GM18951 (cell line): ENCODE measurements at regions not wholly inside any gene's neighbourhood (a gene's known extent, or its start where the extent isn't known, plus 50 kb on each side); places are given as distances from the start of the nearest gene placed in this dataset.

Experiments
- POLR2A ChIP-seq: IDR thresholded peaks from 4 replicates; pipeline ENCODE4 v1.6.1; 2011; ENCODE audit warnings: mild to moderate bottlenecking; ENCODE audit not compliant: insufficient read length, insufficient read depth; ENCODE audit errors: extremely low read depth
- in situ Hi-C: fragments of 300-500 bp; cut with MboI; formaldehyde crosslinking; loops from one replicate; pipeline ENCODE4 v1.12.0; 2022; ENCODE audit warnings: low sequenced_read_pairs, mixed read lengths, inconsistent platforms; ENCODE audit not compliant: unreplicated experiment

DNA sequence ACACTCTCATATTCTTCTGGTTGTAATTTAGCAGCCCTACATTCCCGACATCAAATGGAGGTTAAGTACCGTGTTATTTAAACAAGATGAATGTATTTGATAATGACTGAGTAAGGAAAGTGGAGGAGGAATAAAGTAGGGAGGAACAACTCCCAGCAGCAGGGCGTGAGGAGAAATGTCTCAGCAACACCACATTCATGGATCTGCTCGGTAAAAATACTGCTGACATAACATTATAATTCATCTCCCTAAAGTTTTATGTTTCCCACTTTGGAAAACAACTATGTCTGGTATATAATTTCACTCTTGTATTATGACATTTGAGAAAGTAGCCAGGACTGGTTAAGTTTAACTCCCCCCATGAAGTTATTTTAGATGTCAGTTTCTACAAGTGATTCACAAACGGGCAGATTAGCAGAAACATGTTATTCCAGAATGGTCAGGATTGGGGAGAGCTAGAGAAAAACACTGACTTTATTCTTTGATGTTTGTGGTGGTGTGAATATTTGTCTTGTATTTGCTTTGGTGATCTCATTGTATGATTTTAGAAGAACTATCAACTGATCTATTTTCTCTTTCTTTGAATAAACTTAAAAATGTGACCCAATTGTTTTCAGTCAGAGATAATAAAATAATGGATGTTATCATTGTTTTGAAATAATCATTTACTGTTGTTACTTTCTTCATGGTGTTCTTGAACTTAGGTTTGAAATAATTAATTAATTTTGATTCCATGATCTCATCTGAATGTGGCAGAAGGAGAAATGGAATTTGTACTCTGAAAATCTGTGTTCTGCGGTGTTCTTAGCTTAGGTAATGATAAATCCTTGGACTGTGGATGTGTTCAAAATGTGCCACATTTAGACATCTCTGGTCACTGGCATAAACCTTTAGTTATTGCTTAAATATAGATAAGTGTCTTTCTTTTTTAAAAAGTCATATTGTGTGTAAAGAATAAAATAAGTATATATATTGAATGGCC, 303.6 kb upstream of the ZNF608 start:
- no peak for TF ChIP-seq POLR2A

DNA sequence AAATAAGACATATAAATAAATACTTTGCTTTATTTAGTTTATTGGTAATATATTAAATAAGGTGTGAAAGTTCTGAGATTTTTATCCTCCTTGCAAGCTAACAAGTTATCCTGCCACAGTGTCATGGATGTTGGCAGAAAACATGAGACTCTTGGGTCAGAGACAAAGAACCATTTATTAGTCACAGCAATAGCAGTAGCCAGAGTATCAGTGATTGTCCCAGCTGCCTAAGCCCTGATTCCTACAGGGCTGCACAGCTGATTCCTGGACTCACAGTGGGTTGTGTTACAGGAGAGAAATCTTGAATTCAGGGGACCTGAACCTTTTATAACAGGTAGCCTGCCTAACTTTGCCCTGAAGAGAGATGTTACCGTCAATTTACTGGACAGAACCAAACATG, 304.5 kb upstream of the ZNF608 start:
- no peak for TF ChIP-seq POLR2A
- in situ Hi-C loops, result no loop called here

More for the DNA sequence above, 303.6 kb upstream of the ZNF608 start:
- in situ Hi-C loops, result no loop called here

DNA sequence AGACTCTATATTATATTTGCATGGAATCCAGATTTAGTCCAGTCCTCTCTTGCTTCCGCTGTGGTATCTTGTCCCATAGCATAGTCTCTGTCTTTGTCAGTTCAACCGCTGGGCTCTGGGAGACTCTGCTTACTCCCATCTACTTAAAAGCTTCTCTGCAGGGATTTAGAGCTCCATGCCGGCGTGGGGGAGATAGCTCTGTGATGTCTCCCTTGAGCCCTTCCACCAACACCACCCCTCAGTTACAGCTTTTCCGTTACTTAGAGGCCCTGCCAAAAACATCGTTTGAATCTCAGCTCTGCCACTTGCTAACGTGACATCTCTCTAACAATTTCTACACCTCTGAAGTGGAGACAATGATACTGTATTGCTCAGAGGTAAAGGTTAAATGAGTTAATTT, 306.1 kb upstream of the ZNF608 start:
- in situ Hi-C loops, result no loop called here
- no peak for TF ChIP-seq POLR2A

DNA sequence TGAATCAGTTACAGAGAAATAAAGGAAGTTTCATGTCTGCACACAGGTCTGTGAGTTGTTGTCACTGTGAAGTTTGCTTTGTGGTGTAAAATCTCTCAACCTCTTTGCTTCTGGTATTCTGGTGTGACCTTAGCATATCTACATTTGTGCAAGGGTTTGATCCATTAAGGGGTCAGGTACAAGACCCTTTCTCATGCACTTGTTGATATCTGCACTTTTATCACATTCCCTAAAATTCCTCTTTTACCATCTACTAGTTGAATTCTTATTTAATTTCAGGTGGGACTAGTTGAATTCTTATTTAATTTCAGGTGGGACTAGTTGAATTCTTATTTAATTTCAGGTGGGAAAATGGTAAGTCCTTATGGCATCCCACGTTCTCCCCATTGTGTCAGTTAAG, 306.7 kb upstream of the ZNF608 start:
- no peak for TF ChIP-seq POLR2A
- in situ Hi-C loops, result no loop called here

DNA sequence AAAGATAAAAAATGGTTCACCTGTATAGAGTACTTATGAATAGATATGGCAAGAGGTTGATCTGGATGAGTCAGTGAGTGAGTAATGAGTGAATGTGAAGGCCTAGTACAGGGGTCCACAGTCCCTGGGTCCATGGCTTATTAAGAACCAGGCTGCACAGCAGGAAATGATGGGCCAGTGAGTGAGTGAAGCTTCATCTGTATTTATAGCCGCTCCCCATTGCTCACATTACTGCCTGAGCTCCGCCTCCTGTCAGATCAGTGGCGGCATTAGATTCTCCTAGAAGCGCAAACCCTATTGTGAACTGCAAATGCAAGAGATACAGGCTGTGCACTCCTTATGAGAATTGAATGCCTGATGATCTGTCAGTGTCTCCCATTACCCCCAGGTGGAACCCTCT, 307.7 kb upstream of the ZNF608 start:
- in situ Hi-C loops, result no loop called here
- TF ChIP-seq POLR2A, result no peak

DNA sequence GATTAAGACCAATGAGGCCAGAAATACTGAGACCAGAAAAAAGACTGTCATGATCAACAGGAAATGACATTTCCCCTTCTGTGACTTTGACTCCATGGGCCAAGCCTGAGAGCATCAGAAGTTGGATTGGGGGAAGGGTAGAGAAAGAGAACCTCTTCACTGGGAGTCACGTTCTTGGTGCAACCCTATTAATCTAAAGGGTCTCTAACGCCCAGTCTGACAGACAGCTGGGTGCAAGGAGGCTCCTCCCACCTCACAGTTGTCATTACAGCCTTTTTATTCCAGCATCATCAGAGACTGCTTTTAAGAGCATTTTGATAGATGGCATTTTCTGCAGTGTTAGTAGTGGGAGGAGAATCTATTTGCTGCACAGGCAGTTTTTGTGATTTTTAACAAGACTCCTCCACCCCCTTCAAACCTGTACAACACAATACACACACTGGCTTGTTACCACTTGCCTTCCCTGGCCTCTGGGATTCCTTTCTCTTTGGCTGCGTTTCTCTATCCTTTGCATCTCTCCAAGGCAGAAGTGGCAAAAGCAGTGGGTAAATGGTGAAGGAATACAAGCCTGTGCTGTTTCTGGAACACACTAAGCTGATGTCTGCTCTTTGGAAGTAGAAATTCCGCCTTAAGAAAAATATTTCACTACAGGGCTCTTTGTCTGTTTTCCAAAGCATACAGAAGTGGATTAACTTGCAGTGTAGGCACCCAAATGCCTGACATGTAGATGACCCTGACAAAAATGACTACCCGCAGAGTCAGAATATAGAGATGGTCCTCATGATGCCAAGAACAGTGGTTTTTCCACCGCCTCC, 310.4 kb upstream of the ZNF608 start:
- TF ChIP-seq POLR2A, result no peak
- in situ Hi-C loops, result no loop called here

DNA sequence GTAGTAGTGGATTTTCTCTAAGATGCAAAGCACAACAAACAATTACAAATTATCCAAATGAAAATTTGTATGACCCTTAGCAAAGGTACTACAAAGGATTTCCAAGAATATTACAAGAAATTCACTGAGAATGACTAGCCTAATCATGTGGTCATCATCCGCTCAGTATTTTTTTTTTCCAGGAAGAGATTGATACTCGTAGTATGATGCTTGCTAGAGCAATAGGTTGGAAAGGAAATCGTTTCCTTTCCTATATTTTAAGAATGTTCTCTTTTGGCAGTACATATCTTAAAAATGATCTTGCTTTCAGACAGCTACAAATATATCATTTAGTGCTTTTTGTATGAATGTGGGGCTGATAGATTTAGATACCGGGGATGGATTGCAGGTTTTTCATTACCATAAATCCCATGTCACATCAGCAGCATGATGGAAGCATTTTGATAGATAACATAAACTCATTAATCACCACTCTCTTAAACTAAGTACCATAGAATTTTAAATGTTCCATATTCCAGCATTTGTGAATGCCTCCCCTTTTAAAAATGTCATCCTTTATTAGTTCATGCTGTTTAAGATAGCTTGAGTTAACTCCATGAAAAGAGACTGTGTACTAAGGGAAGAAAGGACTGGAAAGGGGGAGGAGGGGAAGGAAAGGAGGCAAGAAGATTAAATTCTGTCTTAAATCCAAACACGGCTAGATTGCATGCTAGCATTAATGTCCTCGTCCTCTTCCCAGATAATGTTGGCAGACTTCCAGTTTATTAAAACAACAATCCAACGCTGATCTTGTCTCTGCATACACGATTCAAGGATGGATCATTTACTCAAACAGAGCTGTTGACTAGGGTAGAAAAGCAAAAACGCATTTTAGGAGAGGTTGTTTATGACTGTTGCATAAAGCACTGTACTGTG, 311.7 kb upstream of the ZNF608 start:
- in situ Hi-C loops, result no loop called here
- no peak for TF ChIP-seq POLR2A

DNA sequence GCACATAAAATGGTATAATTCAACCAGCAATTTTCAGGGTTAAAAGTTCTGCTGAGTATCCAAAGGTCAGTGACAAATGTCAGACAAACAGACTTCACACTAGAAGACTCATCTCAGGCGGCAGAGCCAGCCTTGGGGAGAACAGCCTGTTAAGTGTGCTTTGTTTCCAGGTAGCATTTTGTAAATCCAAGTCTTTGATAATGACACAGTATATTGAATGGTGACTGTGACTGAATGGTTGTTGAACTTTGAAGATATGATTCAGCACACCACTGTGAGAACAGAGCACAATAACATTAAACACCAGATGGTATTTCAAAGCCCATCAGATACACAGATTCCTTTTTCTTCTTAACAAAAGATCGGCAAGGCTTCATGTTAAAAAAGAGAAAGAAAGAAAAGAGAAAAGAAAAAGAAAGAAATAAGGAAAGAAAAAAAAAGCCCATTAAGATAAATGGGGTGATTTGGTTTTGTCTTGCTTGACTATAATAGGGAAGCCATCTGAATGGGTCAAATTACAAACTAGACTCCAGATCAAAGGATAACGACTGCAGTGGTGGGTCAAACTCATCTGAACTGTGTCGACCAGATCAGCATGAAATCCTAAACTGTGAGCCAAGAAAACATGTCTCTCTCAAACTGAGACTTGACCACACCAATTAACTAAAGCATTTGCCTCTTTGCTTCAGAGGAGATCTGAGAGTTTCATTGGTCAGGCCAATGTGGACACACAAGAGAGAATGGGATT, 313.0 kb upstream of the ZNF608 start:
- in situ Hi-C loops, result no loop called here
- no peak for TF ChIP-seq POLR2A

DNA sequence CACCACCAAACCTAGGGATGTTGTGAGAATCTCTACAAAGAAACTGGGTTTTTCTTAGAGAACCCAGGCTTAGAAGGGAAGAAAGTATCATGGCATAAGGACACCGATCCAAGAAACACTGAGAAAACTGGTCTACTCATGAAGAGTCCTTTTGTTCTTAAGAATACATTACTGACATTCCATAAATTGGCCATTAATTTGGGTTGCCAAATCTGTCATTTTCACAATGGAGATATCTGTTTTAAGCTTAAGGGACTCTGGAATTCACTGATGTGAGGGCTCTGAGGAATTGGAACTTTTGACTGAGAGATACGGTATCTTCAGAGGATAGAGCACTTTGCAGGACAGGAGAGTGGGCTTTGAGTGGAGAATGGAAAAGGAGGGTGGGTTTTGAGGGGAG, 315.3 kb upstream of the ZNF608 start:
- TF ChIP-seq POLR2A, result no peak
- in situ Hi-C loops, result no loop called here

DNA sequence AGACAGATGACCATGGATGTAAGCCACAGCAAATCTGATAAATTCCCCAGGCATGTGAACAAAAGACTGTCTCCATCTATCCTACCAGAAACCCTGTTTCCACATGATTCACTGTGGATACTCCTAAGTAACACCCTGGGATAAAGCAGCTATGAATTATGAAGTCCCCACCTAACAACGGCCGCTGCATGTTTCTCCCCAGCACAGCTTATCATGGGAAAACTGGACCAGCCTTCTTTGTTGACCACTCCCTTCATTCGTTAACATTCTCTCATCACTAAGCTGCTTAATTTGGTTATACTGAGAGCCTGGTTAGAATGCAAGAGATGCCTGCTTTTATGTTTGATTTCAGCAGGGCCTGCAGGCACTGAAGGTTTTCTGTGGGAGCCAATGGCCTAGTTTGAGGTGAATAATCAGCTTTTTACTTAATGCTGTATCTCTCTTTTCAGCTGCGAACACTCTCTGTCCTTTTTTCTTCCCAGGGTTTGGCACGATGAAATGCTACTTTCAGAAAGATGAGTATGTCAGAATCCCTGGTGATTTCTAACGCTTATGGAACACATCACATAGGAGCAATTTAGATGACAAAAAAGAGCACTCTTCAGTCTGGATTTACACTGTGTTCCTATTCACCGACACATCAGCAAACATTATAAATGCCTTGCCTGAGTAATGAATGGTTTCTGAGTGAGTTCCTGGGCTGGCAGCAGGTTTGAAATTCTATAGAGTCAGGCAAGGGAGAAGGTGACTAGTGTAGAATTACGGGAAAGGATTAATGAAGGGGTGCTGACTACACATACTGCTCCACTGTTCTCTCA, 318.4 kb upstream of the ZNF608 start:
- in situ Hi-C loops, result no loop called here
- TF ChIP-seq POLR2A, result no peak

DNA sequence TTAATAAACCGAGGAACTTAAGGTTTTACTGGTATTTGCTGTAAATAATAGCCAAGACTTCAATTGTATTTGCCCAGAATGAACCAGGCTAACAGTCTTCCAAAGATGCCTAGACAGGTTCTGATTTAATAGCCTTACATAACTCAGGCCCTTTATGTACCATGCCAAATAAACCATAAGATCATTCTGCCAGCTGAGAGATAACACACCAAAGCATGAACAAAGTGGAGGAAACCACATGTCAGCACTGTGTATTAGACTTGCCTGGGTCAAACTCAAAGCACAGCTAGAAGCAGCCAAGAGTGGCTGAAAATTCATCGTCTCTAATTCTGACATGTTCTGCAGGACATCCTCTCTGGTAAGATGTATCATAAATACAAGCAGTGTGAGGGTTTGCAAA, 319.3 kb upstream of the ZNF608 start:
- TF ChIP-seq POLR2A, result no peak
- in situ Hi-C loops, result no loop called here
